Loucy (cell line): ENCODE measurements at regions not wholly inside any gene's neighbourhood (a gene's known extent, or its start where the extent isn't known, plus 50 kb on each side); places are given as distances from the start of the nearest gene placed in this dataset.

ENCODE experiments used
- H2AFZ ChIP-seq: fragments of 200-600 bp; sonication (generic); 2 replicates; pipeline ENCODE4 v1.6.0; 2016; ENCODE audit warnings: antibody characterized with exemption, mild to moderate bottlenecking, low read length, moderate library complexity
- H3F3A ChIP-seq: fragments of 200-600 bp; 2 replicates; pipeline ENCODE4 v1.6.0; 2016; ENCODE audit warnings: antibody characterized with exemption, low read depth, mild to moderate bottlenecking
- H3K27me3 ChIP-seq: fragments of 200-600 bp; sonication (generic); 2 replicates; pipeline ENCODE4 v1.6.1; 2014; ENCODE audit warnings: low read length, mild to moderate bottlenecking; ENCODE audit not compliant: insufficient read depth, poor library complexity, severe bottlenecking
- H3K36me3 ChIP-seq: fragments of 200-600 bp; sonication (generic); 2 replicates; pipeline ENCODE4 v1.6.1; 2016; ENCODE audit warnings: low read length; ENCODE audit not compliant: insufficient read depth
- H3K4me1 ChIP-seq: fragments of 200-600 bp; sonication (generic); 2 replicates; pipeline ENCODE4 v1.5.1; 2014; ENCODE audit warnings: low read length, mild to moderate bottlenecking; ENCODE audit not compliant: insufficient read depth, poor library complexity, severe bottlenecking
- H3K4me2 ChIP-seq: fragments of 200-600 bp; sonication (generic); 2 replicates; pipeline ENCODE4 v1.6.0; 2014; ENCODE audit warnings: antibody characterized with exemption, low read length, low read depth, mild to moderate bottlenecking; ENCODE audit not compliant: poor library complexity, severe bottlenecking
- H3K4me3 ChIP-seq: fragments of 200-600 bp; sonication (generic); 2 replicates; pipeline ENCODE4 v1.5.1; 2014; ENCODE audit warnings: low read length, mild to moderate bottlenecking, mixed read lengths; ENCODE audit not compliant: poor library complexity, severe bottlenecking
- H3K79me2 ChIP-seq: fragments of 200-600 bp; sonication (generic); 2 replicates; pipeline ENCODE4 v1.6.1; 2014; ENCODE audit warnings: low read length; ENCODE audit not compliant: insufficient read depth
- H3K9ac ChIP-seq: fragments of 200-600 bp; sonication (generic); 2 replicates; pipeline ENCODE4 v1.6.0; 2014; ENCODE audit warnings: mild to moderate bottlenecking, low read depth, low read length, moderate library complexity; ENCODE audit not compliant: poor library complexity, severe bottlenecking
- H3K9me2 ChIP-seq: fragments of 200-600 bp; sonication (generic); replicated peaks from 2 replicates; pipeline ENCODE4 v1.6.1; 2016; ENCODE audit warnings: low read depth, low read length, mixed read lengths
- H3K9me3 ChIP-seq: fragments of 200-600 bp; sonication (generic); 2 replicates; pipeline ENCODE4 v1.6.1; 2014; ENCODE audit warnings: mild to moderate bottlenecking, antibody characterized with exemption, low read length, low read depth; ENCODE audit not compliant: insufficient read depth
- H4K20me1 ChIP-seq: fragments of 200-600 bp; sonication (generic); 2 replicates; pipeline ENCODE4 v1.6.0; 2014; ENCODE audit warnings: antibody characterized with exemption, low read length, mild to moderate bottlenecking; ENCODE audit not compliant: insufficient read depth, poor library complexity, severe bottlenecking
- EZH2phosphoT487 ChIP-seq: fragments of 200-600 bp; IDR thresholded peaks from 2 replicates; pipeline ENCODE4 v1.6.1; 2018; ENCODE audit warnings: antibody characterized with exemption, mild to moderate bottlenecking, moderate library complexity, borderline replicate concordance
- TF ChIP-seq, protein P1 (sequence below): fragments of 200-600 bp; sonication (generic); conservative IDR thresholded peaks from 2 replicates; pipeline ENCODE4 v1.5.1; 2014; ENCODE audit warnings: mild to moderate bottlenecking, antibody characterized with exemption, low read length

DNA sequence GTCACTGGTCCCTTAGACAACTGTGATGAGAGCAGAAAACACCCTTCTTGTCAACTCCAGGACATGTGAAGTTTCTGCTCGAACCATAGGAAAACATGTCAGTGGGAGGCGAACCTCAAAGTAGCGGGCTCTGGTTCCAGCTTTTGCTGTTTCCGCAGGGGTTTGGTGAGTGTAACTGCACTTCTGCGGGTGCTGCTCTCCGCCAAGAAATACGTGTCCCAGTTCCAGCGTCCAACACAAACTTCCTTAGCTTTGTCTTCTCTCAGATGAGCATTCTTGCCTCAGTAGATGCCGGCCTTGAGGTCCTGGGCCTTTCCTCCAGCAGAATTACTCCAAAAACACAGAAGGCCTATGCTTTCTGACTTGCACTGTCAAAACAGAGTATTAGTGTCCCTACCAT lies 156.3 kb downstream of the FNDC1 start:
- H3F3A ChIP-seq, result no peaks in the 10 kb centered on the region
- H3K79me2 ChIP-seq, result no peaks in the 10 kb centered on the region
- H3K9ac ChIP-seq, result no peak overlapping the region
- TF ChIP-seq, protein P1, sequence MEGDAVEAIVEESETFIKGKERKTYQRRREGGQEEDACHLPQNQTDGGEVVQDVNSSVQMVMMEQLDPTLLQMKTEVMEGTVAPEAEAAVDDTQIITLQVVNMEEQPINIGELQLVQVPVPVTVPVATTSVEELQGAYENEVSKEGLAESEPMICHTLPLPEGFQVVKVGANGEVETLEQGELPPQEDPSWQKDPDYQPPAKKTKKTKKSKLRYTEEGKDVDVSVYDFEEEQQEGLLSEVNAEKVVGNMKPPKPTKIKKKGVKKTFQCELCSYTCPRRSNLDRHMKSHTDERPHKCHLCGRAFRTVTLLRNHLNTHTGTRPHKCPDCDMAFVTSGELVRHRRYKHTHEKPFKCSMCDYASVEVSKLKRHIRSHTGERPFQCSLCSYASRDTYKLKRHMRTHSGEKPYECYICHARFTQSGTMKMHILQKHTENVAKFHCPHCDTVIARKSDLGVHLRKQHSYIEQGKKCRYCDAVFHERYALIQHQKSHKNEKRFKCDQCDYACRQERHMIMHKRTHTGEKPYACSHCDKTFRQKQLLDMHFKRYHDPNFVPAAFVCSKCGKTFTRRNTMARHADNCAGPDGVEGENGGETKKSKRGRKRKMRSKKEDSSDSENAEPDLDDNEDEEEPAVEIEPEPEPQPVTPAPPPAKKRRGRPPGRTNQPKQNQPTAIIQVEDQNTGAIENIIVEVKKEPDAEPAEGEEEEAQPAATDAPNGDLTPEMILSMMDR, result no peak
- TF ChIP-seq EZH2phosphoT487, result no peak
- no peaks in the 10 kb centered on the region for H3K9me2 ChIP-seq
- H3K27me3 ChIP-seq, result no peaks in the 10 kb centered on the region
- no peaks in the 10 kb centered on the region for H3K4me1 ChIP-seq
- H3K36me3 ChIP-seq, result no peaks in the 10 kb centered on the region
- H3K4me2 ChIP-seq, result no peak overlapping the region
- no peaks in the 10 kb centered on the region for H4K20me1 ChIP-seq
- no peaks in the 10 kb centered on the region for H3K9me3 ChIP-seq
- no peak overlapping the region for H3K4me3 ChIP-seq
- no peak overlapping the region for H2AFZ ChIP-seq

DNA sequence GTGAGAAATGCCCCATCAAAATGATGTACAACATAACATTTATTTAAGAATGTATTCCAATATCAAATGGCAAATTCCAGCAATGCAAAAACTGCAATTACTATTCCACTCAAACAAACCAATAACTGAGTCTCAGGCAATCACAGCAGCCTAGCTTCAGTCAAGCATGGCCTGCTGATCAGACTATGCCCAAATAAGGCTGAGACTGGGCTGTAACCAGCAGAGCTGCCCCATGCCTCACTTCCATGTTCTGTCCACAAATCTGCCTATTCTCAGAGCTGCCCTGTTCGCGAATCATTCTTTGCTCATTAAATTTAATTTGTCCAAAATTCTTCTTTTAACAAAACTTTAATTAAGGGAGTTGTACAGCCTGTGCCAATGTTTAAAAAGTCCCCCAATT lies 155.4 kb downstream of the FNDC1 start:
- Histone ChIP-seq H3K4me1 (no peaks in the 10 kb centered on the region), H3K79me2 (no peaks in the 10 kb centered on the region), H3K9ac (no peak overlapping the region), H3K4me3 (no peak overlapping the region), H3K9me3 (no peaks in the 10 kb centered on the region), H3K9me2 (no peaks in the 10 kb centered on the region), H3K4me2 (no peak overlapping the region), H4K20me1 (no peaks in the 10 kb centered on the region), H3F3A (no peaks in the 10 kb centered on the region), H2AFZ (no peak overlapping the region), H3K36me3 (no peaks in the 10 kb centered on the region), H3K27me3 (no peaks in the 10 kb centered on the region)
- no peak for TF ChIP-seq EZH2phosphoT487
- TF ChIP-seq, protein P1, result no peak
